HG02943 (cell line): ENCODE measurements at regions not wholly inside any gene's neighbourhood (a gene's known extent, or its start where the extent isn't known, plus 50 kb on each side); places are given as distances from the start of the nearest gene placed in this dataset.

Experiments
- ATAC-seq: cut with Tn5 transposase; IDR thresholded peaks from one replicate; pipeline ENCODE4 v1.9.1; 2021; ENCODE audit warnings: mild to moderate bottlenecking, low read depth, moderate library complexity; ENCODE audit not compliant: unreplicated experiment

DNA sequence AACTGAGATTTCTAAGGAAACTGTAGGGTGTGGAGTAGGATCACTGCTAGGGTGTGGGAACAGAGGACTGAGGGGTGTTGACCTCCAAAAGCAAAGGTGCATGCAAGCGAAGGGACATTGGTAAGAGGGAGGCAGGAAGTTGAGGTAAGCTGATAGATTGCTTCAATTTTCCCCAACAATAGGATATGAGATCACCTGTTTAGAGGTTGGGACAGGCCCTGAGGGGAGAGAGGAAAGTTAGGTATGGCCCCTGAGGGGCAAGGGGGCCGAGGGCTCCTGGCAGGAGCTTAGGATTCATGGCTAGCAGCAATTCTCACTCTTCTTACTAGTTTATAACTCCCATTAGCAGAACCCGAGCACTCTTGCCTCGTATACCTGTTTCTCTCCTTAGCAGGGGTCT lies 106.8 kb upstream of the RPS6KA2 start:
- ATAC-seq = no peak

DNA sequence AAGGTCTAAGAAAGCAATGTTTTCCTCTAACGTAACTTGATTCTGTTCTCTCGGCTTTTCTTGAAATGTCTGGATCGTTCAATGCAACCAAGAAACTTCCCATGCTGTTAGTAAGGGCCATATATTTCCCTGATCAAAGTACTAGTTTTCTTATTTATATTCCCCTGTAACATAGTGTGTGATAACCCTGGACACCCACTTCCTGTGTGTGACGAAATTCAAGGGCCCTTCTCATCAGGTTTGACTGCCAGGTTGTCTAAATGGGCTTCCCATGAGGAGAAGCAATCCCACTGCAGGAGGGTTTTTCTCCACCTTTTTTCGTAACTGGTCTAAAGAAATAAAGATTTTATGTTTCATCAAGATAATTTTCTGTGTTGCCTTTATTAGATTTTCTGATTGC lies 102.6 kb upstream of the RPS6KA2 start:
- ATAC-seq = no peak

DNA sequence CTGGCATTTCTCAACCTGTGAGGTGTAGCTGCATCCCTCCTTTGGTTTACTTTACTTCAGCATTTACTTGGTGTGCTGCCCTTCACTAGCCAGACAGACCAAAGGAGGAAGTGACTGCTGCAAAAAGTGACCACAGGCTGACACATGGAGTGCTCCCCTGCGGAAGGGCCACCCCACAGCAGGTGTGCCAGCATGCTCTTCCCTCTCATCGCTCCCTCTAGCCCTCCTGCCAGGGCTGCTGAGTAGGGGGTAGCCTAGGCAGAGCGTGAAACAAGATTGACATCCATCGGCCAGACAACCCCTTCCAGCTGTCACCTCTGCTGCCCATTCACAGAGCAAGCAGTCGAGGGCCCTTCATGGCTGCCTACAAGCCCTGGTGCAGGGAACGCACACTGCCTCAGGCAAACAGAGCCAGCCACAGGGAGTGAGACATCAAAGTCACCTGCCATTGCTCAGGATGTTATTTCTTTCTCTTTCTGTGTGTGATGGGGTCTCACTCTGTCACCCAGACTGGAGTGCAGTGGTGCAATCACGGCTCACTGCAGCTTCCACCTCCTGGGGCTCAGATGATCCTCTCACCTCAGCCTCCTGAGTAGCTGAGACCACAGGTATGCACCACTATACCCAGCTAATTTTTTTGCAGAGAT lies 102.0 kb upstream of the RPS6KA2 start:
- ATAC-seq = no peak

DNA sequence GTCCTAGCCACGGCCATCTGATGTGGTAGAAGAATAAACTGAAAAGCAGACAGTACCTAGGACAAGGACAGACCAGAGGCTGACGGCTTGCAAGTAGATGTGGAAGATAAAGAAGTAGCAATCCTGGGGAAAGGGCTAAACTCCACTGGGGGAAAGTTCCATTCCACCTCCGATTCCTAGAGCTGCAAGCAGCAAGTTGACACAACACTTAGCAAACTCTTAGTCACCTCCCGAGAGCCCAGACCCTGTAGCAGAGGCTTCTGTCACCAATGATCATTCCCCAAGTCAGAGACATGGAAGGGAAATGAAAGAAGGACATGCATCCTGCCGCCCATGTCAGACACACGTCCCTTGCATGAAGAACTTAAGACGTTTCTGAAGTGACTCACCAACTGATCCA lies 99.2 kb upstream of the RPS6KA2 start:
- ATAC-seq = no peak

DNA sequence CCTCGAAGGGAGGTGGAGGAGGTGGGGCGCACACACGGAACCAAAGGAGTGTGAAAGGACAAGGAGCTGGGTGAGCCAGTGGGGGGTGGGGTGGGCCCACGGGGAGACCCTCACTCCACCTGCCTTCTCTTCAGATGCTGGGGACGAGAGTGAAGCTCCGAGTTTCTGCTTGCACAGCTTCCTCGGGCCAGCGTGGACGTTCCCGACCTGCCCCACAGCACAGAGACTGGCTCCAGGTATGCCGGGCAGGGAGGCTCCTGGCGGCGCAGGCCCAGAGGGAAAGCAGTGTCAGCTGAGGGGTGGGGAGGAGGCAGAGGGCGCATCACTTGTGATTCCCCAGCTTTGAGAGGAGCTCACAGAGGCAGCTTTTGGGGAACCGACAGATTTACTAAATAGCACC lies 98.5 kb upstream of the RPS6KA2 start:
- no peak for ATAC-seq

DNA sequence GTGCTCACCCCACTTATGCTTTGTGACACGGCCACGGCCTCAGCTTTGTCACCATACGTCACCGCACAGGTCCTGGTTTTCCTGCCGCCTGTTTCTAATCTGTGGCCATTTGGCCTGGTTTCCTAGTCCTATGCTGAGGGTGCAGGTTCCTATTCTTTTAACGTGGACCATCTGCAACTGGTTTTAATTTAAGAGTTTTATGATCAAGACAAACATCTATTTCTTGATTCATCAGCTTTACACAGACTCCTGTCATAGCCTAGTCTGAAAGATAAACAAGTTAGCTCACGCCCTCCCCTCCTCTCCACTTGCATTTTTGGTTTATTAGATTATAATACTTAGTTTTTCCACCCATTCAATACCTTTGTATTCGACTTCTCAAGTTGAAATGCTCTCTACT lies 97.5 kb upstream of the RPS6KA2 start:
- ATAC-seq = no peak

DNA sequence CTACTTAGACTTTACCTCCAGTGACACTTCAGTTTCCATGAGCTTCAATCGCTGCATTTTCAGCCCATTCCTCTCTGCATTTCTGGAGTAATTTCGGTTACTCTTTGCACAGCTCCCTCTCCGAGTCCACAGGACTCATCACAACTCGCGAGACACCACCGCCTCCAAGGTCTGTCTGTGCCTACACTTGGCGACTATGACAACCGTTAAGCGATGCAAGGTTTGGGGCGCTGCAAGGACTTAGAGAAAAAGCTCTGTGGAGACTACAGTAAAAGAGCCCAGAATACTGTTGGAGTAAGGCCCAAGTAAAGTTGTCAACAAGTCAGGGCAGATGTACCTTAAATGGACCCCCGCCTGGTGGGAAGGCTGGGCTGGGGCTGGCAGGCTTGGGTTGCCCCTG lies 95.7 kb upstream of the RPS6KA2 start:
- no peak for ATAC-seq

DNA sequence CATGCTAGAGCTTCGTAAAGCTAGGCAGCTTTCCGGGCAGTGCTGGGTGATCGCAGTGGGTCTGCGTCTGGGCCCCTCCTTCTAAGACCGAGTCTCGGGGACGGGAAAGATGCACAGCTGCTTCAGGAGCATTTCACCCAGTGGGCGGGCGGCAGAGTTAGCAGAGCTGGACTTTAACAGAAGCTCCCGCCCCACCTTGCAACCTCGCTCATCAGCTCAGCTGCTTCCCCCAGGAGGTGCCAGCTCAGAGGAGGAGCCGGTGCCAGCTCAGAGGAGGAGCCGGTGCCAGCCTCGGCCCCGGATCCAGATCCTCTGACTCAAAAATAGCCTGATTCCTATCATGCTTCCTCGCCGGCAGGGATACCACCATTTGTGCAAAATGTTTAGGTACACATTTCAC lies 94.5 kb upstream of the RPS6KA2 start:
- ATAC-seq = no peak

DNA sequence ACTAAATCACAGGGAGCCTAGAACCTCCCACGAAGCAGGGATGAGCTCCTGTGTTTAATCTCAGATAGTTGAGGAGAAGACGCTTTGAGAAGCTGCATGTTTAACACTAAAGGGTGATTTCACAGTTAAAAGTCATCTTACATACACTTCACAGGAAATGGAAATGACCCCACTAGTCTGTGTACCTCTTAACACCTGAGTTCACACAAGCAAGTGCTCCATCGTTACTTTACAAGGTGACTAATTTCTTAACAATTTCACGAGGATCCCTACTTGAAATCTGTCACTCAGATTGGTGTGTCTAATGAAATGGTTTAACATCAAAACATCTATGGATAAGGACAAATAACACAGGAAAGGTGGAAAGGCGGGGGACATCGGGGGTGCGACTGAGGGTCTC lies 93.8 kb upstream of the RPS6KA2 start:
- no peak for ATAC-seq

DNA sequence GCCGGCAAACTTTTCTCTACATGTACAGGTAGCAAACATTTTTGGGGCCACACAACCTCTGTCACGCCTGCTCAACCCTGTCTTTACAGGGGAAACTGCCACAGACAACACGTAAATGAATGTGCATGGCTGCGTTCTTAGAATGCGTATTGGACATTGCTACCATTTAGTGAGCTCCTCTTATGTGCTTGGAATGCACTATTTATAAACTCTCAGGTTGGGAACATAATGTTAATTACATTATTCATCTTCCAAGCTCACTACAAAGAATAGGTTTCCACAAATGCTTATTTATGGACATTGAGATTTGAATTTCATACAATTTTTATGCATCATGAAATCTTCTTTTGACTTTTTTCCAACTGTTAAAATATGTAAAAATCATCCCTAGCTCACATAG lies 92.0 kb upstream of the RPS6KA2 start:
- no peak for ATAC-seq

DNA sequence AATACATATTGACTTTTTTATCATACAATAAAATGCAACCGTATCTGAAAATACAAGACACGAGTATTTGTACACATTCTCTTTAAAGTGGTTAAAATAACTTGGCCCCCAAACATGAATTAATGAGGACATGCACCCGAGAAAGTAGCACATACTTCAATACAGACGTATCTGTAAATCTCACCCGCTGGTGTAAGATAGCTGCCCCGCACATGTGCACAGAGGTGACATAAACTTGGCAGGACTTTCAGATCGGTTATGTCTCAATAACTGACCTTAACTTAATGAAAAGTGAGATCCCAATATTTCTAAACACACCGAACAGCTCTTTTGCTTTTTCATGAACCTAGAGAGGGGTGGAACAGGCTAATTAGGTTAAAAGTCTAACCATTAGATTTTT lies 91.5 kb upstream of the RPS6KA2 start:
- ATAC-seq = no peak

DNA sequence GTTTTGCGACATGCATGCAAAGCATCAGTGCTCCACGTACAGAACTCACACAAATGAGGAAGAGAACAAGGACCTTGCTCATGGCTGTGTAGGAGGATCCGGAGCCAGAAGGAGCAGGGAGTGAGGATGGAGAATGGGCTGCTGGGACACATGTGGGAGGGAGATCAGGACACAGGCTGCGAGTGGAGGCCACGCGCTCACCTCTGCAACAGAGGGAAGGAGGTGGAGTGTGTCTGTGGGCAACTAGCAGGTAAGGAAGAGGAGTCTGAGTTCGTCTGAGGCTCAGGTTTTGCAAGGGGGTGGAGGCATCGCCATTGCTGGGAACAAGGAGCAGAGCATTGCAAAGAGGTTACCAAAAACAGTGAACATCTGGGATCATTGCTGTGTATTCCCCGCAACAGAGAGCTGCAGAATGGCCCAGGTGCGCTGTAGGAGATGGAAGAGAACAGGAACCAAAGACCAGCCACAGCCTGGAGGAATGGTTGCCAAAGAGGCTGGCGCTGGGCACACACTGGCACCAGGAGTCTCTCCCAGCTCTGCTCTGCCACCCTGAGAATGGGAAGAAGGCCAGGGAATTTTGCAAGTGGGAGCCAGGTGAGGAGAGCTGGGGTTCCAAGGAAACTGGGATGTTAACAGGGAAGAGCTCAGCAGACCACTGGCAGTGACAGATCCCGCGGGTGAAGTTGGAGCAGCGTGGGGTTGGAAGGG lies 90.0 kb upstream of the RPS6KA2 start:
- ATAC-seq = no peak

DNA sequence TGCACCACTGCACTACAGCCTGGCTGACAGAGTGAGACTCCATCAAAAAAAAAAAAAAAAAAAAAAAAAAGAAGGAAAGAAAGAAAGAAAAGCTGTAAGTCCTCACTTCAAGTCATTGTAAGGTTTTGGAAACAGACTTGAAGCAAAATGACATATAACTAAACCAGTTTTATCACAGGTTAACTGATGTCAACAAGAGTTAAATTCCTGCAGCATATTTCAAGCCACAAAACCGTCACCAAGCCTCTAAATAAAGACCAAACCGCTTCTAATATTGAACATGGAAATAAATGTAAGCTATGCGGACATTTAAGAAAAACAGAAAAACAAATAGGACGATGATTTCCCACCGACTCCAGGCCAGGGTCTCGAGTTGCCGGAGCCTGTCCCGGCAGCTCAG lies 88.9 kb upstream of the RPS6KA2 start:
- no peak for ATAC-seq

DNA sequence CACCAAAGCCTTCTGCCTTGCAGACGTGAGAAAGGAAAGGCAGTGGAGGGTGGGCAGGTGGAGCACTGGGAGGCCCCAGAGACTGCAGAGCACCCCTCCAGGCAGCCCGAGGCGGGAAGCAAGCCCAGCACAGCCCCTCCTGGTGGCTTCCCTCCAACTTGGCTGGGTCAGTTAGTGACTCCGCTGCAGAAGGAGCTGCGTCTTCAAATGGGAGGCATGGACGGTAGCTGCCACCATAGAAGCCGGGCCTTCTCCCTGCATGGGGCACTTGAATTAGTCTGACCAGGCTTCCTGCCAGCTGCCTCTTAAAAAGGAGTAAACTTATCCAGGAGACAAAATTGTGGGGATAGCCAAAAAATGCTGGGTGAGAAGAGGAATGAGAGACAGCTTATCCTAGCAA lies 88.0 kb upstream of the RPS6KA2 start:
- no peak for ATAC-seq

DNA sequence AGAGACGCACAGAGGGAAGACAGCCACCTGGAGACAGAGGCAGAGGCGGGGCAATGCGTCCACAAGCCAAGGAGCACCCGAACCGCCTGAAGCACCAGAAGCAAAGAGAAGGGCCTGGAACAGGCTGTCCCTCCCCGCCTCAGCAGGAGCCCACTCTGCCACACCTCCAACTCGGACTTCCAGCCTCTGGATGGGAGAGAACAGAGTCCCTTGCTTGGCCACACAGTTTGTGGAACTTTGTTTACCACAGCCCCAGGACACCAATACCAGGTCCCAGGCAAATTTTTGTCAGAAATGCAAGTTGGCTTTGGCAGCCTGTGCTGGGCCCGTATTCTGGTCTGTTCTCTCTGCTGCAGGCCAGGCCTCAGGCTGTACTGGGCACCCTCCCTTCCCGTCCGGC lies 87.5 kb upstream of the RPS6KA2 start:
- ATAC-seq = no peak

DNA sequence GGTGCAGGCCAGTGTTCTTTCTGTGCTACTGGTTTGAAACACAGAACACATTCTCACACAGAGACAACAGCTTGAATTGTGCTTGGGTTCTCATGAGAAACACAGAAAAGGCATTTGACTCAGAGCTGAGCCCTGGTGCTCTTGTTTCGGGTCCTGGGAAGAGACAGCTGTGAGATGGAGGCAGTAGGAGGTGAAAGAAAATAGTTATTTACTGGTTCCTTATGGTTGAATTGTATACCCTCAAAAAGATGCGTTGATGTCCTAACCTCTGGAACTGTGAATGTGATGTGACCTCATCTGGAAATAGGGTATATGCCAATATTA lies 87.1 kb upstream of the RPS6KA2 start:
- no peak for ATAC-seq

DNA sequence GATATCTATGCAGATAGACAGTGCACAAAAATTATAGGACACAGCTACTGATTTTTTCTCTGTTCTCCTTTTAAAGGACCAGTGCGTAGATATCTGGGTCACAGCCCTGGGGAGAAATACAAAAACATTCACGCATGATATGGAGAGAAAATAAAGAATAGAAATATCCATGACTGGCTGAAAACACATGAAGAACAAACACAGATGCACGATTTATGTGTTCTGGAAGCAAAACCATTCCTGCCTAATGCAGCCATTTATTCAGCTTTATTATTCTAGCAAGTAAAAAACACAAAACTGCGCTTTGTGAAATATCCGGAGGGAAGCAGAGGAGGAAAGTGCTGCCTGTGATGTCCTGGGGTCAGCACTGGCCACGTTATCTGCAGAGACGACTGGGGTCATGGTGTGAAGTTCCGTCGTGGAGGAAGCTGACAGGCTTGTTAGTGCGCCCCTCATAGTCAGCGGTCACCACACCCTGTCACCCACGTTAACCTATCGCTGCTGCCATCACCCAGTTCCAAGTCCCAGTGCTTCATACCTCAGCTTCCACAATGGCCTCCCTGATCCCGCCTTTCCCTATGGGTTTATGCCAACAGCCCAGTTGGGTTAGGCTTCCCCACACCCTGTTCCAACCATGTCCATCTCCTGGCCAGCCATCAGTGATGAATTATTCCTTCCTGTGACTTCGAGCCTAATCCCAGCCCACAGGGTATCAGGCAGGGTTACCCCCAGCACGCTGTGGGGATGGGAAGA lies 86.6 kb upstream of the RPS6KA2 start:
- no peak for ATAC-seq

DNA sequence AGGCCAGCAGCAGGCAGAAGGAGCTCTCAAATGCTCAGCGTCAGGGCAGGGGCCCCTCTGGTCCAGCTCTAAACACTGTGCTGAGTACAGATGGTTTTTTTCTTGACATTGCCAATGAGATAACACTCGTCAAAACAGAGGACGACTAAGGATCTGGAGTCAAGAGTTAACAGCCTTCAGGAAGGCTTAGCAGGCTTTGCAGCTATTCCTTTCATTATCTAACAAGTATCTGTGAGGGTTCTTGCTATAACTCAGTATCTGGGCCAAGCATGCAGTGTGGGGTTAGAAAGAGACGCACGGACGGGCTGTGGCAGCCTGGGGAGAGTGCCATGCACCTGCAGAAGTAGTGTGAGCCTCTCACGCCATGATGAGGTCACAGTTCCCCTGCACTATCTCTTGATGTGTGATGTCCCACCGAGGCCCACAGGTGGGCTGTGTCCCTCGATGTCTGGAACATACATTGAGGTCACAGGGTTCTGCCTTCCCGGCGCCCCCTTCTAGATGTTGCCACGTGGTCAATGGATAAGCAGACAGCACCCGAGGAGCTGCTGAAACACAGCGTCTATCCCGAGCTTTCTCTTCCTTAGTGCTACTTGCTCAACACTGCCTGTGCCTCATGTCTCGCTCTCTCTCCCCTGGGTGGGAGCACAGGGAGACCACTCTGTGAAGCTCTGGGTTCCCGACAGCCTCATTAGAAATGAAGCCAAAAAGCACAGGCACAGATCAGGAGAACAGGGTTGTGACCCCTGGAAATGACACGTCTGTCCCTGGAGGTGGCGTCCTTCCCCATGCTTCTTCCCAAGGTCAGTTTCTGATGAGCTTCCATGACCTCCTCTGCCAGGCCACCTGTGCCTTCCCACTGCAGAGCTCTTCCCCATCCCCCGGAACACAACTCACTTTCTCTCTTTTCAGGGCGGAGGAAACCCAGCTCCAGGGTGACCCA lies 85.5 kb upstream of the RPS6KA2 start:
- no peak for ATAC-seq

DNA sequence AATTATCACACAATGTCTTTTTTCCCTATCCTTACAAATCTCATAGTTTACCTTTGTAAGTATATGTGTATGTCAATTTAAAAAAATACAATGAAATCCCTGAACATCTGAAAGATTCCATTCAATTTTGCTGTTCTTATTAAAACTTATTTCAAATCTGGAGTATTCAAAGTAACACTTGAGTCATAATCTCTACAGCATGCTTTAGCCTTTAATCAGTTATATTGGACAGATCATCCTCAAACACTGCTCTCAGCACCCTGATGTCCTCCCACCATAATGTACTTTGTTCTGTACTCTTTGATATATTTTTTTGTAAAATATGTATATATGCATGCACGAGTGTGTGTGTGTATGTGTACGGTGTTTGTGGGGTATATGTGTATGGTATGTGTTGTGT lies 83.0 kb upstream of the RPS6KA2 start:
- ATAC-seq = no peak

DNA sequence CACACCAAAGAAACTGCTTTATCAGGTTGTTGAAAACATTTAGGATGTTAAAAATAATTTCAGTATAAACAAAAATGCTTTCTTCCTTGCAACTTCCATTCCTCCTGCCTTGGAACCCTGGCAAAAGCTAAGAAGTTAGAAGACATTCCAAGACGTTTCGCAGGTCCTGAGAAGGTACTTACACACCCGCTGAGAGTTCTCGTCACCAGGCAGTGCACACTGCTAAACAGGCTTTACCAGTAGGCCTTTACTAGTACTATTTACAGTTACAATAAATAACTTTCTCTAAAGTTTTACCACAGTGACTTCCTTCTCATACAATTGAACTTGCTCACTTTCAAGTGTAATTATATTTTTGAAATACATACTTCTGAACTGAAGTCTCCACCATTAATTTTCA lies 81.4 kb upstream of the RPS6KA2 start:
- ATAC-seq = no peak

DNA sequence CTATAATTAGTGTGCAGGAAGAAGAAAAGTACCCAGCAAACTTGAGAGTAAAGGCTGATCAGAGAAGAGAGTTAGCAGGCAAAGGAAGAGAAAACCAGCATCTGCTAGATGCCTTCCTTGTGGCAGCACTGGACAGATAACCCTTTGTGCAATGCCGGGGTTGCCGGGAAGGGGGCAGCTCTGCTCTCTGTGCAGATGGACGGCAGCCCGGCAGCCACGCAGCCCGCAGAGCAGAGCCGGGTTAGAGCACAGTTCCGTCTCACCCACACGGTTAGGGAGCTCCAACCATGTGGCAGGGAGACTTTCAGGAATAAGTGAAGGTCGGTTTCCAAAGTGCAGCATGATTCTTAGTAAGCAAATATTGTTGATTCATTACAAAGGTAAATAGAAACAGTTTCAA lies 80.0 kb upstream of the RPS6KA2 start:
- no peak for ATAC-seq
